GM12878 (cell line): ENCODE measurements at regions not wholly inside any gene's neighbourhood (a gene's known extent, or its start where the extent isn't known, plus 50 kb on each side); places are given as distances from the start of the nearest gene placed in this dataset.

ENCODE experiments used
- ATAC-seq: fragments of 200-7000 bp; cut with Tn5 transposase; 3 replicates; pipeline ENCODE4 v1.9.1; 2020; ENCODE audit warnings: mild to moderate bottlenecking, moderate library complexity
- BruUV-seq: library from RNA; stranded (reverse); fragments of 400-500 nt; replicated peaks from 2 replicates; lab custom pipeline; 2021; lab: Mats Ljungman, UMichigan
- CTCF ChIA-PET: fragments of 300-600 bp; sonication (Branson Sonifier 250); formaldehyde crosslinking; extraction: SDS; loops from one replicate; lab custom pipeline; 2021; ENCODE audit warnings: inconsistent platforms; lab: Yijun Ruan, JAX
- POLR2A ChIA-PET: fragments of 350-600 bp; formaldehyde crosslinking; extraction: SDS; loops from one replicate; lab custom pipeline; 2021; ENCODE audit warnings: inconsistent platforms; lab: Charles Lee
- RAD21 ChIA-PET: fragments of 300-600 bp; sonication (Branson Sonifier 250); formaldehyde crosslinking; loops from one replicate; lab custom pipeline; 2023; ENCODE audit warnings: antibody characterized with exemption; ENCODE audit not compliant: unreplicated experiment; lab: Charles Lee
- SMC1A ChIA-PET: fragments of 300-600 bp; sonication (Branson Sonifier 250); formaldehyde crosslinking; loops from one replicate; lab custom pipeline; 2023; ENCODE audit not compliant: unreplicated experiment, uncharacterized antibody; lab: Charles Lee
- DNase-seq: peaks from one replicate; pipeline ENCODE4 v3.0.0-alpha.2; 2011; ENCODE audit warnings: low read depth, low spot score
- FAIRE-seq: peaks from 3 replicates; lab custom pipeline; 2011; peaks lifted over from hg19 to GRCh38; lab: Jason Lieb, UNC
- H2AFZ ChIP-seq: 2 replicates; pipeline ENCODE4 v1.6.0; 2011; ENCODE audit warnings: low read depth, low read length, control low read depth; ENCODE audit not compliant: control insufficient read depth
- H3K27ac ChIP-seq: 2 replicates; pipeline ENCODE4 v1.5.1; 2011; ENCODE audit warnings: control low read depth; ENCODE audit not compliant: control insufficient read depth, insufficient read depth
- H3K27me3 ChIP-seq, 2 experiments: replicated peaks in 1 of 2; 2 replicates each; pipeline versions ENCODE4 v1.6.0 to v1.6.1; 2011; ENCODE audit warnings: low read length in 1 of 2; ENCODE audit not compliant: control insufficient read depth in 2 of 2, insufficient read depth in 2 of 2
- H3K36me3 ChIP-seq, 2 experiments: 2 replicates each; pipeline ENCODE4 v1.5.1; 2011; ENCODE audit warnings: low read length in 1 of 2; ENCODE audit not compliant: control insufficient read depth in 2 of 2, insufficient read depth in 2 of 2
- H3K4me1 ChIP-seq: 2 replicates; pipeline ENCODE4 v1.6.1; 2011; ENCODE audit warnings: mild to moderate bottlenecking, low read length, moderate library complexity, mixed read lengths; ENCODE audit not compliant: control insufficient read depth, insufficient read depth
- H3K4me2 ChIP-seq: 2 replicates; pipeline ENCODE4 v1.6.0; 2011; ENCODE audit warnings: control low read depth; ENCODE audit not compliant: control insufficient read depth, insufficient read depth
- H3K4me3 ChIP-seq: fragments of 200-600 bp; sonication (generic); 2 replicates; pipeline ENCODE4 v1.5.1; 2016
- H3K79me2 ChIP-seq: 2 replicates; pipeline ENCODE4 v1.6.0; 2011; ENCODE audit warnings: low read length; ENCODE audit not compliant: control insufficient read depth, insufficient read depth
- H3K9ac ChIP-seq: 2 replicates; pipeline ENCODE4 v1.8.0; 2011; ENCODE audit warnings: low read length, control low read depth, mixed read lengths; ENCODE audit not compliant: control insufficient read depth, insufficient read depth
- H3K9me3 ChIP-seq: replicated peaks from 3 replicates; pipeline ENCODE4 v1.5.1; 2011; ENCODE audit warnings: mild to moderate bottlenecking, low read length; ENCODE audit not compliant: control insufficient read depth, insufficient read depth
- H4K20me1 ChIP-seq: 2 replicates; pipeline ENCODE4 v1.6.0; 2011; ENCODE audit not compliant: control insufficient read depth, insufficient read depth
- ASH2L ChIP-seq: fragments of 300-600, 200-600 bp; sonication (generic); IDR thresholded peaks from 2 replicates; pipeline ENCODE4 v1.6.1; 2017; ENCODE audit warnings: low read depth, mild to moderate bottlenecking, borderline replicate concordance
- BCLAF1 ChIP-seq: fragments of 450-650 bp; IDR thresholded peaks from 2 replicates; pipeline ENCODE4 v1.6.1; 2017; ENCODE audit warnings: antibody characterized with exemption, mild to moderate bottlenecking, moderate library complexity
- BHLHE40 ChIP-seq, 2 experiments: fragments of 450-650 bp in 1 of 2; IDR thresholded peaks; 2 replicates each; pipeline ENCODE4 v1.6.1; 2011 to 2017; ENCODE audit warnings: low read depth in 2 of 2, borderline replicate concordance in 1 of 2, improper control_type of control experiment in 1 of 2, low read length in 1 of 2, mild to moderate bottlenecking in 1 of 2
- BRCA1 ChIP-seq: IDR thresholded peaks from 2 replicates; pipeline ENCODE4 v1.6.1; 2011; ENCODE audit warnings: low read depth, low read length, improper control_type of control experiment
- E2F4 ChIP-seq: IDR thresholded peaks from 2 replicates; pipeline ENCODE4 v1.6.1; 2012; ENCODE audit warnings: low read depth, low read length, improper control_type of control experiment
- FOS ChIP-seq: IDR thresholded peaks from 3 replicates; pipeline ENCODE4 v1.6.1; 2011; ENCODE audit warnings: borderline replicate concordance; ENCODE audit not compliant: insufficient read length; ENCODE audit errors: extremely low read depth
- FOXM1 ChIP-seq: IDR thresholded peaks from 2 replicates; pipeline ENCODE4 v1.6.1; 2012; ENCODE audit warnings: low read depth, mild to moderate bottlenecking, inconsistent platforms, low read length, moderate library complexity
- JUND ChIP-seq: IDR thresholded peaks from 2 replicates; pipeline ENCODE4 v1.6.1; 2012; ENCODE audit warnings: low read depth, mild to moderate bottlenecking, low read length, improper control_type of control experiment, moderate library complexity
- KDM1A ChIP-seq: fragments of 200-600 bp; sonication (generic); IDR thresholded peaks from 2 replicates; pipeline ENCODE4 v1.6.1; 2016; ENCODE audit warnings: borderline replicate concordance
- NFXL1 ChIP-seq: fragments of 450-650 bp; IDR thresholded peaks from 2 replicates; pipeline ENCODE4 v1.6.1; 2017; ENCODE audit warnings: antibody characterized with exemption, mild to moderate bottlenecking, borderline replicate concordance
- NFYA ChIP-seq: IDR thresholded peaks from 2 replicates; pipeline ENCODE4 v1.6.1; 2011; ENCODE audit warnings: low read depth, mild to moderate bottlenecking, low read length, improper control_type of control experiment, borderline replicate concordance
- RAD51 ChIP-seq: fragments of 450-650 bp; IDR thresholded peaks from 2 replicates; pipeline ENCODE4 v1.6.1; 2016; ENCODE audit warnings: moderate library complexity, mild to moderate bottlenecking, inconsistent platforms
- RELA ChIP-seq: fragments of 450-650 bp; IDR thresholded peaks from 2 replicates; pipeline ENCODE4 v1.8.0; 2014; ENCODE audit warnings: borderline replicate concordance; ENCODE audit not compliant: partially characterized antibody
- RUNX3 ChIP-seq: IDR thresholded peaks from 2 replicates; pipeline ENCODE4 v1.6.1; 2012; ENCODE audit warnings: low read length, inconsistent platforms
- SIX5 ChIP-seq: IDR thresholded peaks from 2 replicates; pipeline ENCODE4 v1.6.1; 2011; ENCODE audit warnings: mild to moderate bottlenecking, low read depth, low read length, moderate library complexity; ENCODE audit not compliant: severe bottlenecking
- YBX1 ChIP-seq: fragments of 450-650 bp; IDR thresholded peaks from 2 replicates; pipeline ENCODE4 v1.6.1; 2016; ENCODE audit warnings: antibody characterized with exemption
- WGBS: methylation state at CpG from one replicate; pipeline ENCODE4 v1.1.6; 2016; ENCODE audit warnings: low lambda C conversion rate; ENCODE audit not compliant: insufficient replicate concordance, insufficient coverage; ENCODE audit errors: missing lambda C conversion rate; 5-methylcytosine and 5-hydroxymethylcytosine counted together
- in situ Hi-C: fragments of 300-500 bp; cut with MboI; formaldehyde crosslinking; loops from 9 replicates; pipeline ENCODE4 v1.14.3; 2018; ENCODE audit warnings: mixed read lengths
- intact Hi-C: fragments of 100-400 bp; cut with micrococcal nuclease; formaldehyde crosslinking; loops from one replicate; pipeline ENCODE4 v1.14.2; 2022; ENCODE audit not compliant: unreplicated experiment
- TF ChIP-seq, protein P1 (sequence below): IDR thresholded peaks from 2 replicates; pipeline ENCODE4 v1.6.1; 2011; ENCODE audit warnings: mild to moderate bottlenecking, low read depth, low read length, moderate library complexity; ENCODE audit not compliant: insufficient replicate concordance

DNA sequence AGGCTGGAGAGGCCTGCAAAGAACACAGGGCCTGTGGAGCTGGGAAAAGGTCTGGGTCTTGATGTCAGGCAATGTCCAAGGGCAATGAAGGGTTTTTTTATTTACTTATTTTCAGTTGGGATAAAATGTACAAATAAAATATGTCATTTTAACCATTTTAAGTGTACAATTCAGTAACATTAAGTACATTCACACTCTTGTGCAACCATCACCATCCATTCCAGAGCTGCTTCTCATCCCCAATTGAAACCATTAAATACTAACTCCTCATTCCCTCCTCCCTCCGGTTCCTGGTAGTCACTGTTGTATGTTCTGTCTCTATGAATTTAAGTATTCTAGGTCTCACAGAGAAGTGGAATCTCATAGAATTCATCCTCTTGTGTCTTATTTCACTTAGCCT lies 444.7 kb downstream of the HS3ST3B1 start:
- Histone ChIP-seq H3K4me1 (no peaks in the 10 kb centered on the region), H3K4me2 (no peak overlapping the region), H2AFZ (no peak overlapping the region), H3K9ac (no peak overlapping the region), H3K9me3 (no peaks in the 10 kb centered on the region; the same call in 2 of the 3 replicates), H3K4me3 (no peak overlapping the region), H3K27ac (no peak overlapping the region), H3K79me2 (no peaks in the 10 kb centered on the region), H3K36me3 (no peaks in the 10 kb centered on the region), H4K20me1 (no peaks in the 10 kb centered on the region), H3K27me3 (no peaks in the 10 kb centered on the region)
- no peak for TF ChIP-seq FOXM1
- TF ChIP-seq BRCA1 = no peak
- no peak for TF ChIP-seq NFYA
- no peak for TF ChIP-seq RELA
- no peak for TF ChIP-seq YBX1
- TF ChIP-seq E2F4 = no peak
- TF ChIP-seq ASH2L = no peak
- no peak for TF ChIP-seq KDM1A
- TF ChIP-seq FOS = no peak
- TF ChIP-seq RUNX3 = no peak
- TF ChIP-seq SIX5 = no peak
- no peak for TF ChIP-seq BHLHE40 (IDR thresholded peaks at IDR 0.05; ENCODE audit: borderline replicate concordance in 1 of 2, low read depth in 2 of 2, low read length in 1 of 2)
- no peak for TF ChIP-seq JUND
- no peak for TF ChIP-seq BCLAF1
- TF ChIP-seq, protein P1, sequence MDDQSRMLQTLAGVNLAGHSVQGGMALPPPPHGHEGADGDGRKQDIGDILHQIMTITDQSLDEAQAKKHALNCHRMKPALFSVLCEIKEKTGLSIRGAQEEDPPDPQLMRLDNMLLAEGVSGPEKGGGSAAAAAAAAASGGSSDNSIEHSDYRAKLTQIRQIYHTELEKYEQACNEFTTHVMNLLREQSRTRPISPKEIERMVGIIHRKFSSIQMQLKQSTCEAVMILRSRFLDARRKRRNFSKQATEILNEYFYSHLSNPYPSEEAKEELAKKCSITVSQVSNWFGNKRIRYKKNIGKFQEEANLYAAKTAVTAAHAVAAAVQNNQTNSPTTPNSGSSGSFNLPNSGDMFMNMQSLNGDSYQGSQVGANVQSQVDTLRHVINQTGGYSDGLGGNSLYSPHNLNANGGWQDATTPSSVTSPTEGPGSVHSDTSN = no peak
- no peak for TF ChIP-seq RAD51
- no peak for TF ChIP-seq NFXL1
- ChIA-PET RAD21 (no interaction called here), POLR2A (no interaction called here), CTCF (interaction anchor here (1.5 kb wide), 1 partner anchor 14 kb away, joined by 3 read pairs; no protein-coding TSS in a partner anchor), SMC1A (no interaction called here)
- 0% methylated on average over 1 of the region's 1 CpG for WGBS
- in situ Hi-C loops (no loop called here), intact Hi-C loops (no loop called here)
- no TSS peak for BruUV-seq
- DNase-seq (no peak), FAIRE-seq (no peak), ATAC-seq (no peak)
